ENCODE measurements at regions not wholly inside any gene's neighbourhood (a gene's known extent, or its start where the extent isn't known, plus 50 kb on each side); places are given as distances from the start of the nearest gene placed in this dataset.

- Histone ChIP-seq H4K91ac (ENCODE audit: insufficient read length, low read depth, low read length) (no peak overlapping the region), H3K27ac (ENCODE audit: insufficient read length, low read depth, low read length) (no peak overlapping the region), H2BK12ac (ENCODE audit: insufficient read length, low read depth, low read length) (no peak overlapping the region), H3K4ac (ENCODE audit: low read depth, low read length) (no peak overlapping the region), H3T11ph (ENCODE audit: low read length) (no peak overlapping the region), H3K9me3 (ENCODE audit: control insufficient read depth, low read depth, low read length) (no peaks in the 10 kb centered on the region), H3K14ac (ENCODE audit: insufficient read depth, low read length) (no peak overlapping the region), H4K5ac (ENCODE audit: insufficient read length, low read depth, low read length) (no peak overlapping the region), H2BK120ac (ENCODE audit: low read depth, low read length, poor library complexity, severe bottlenecking) (no peak overlapping the region), H3K27me3 (ENCODE audit: insufficient read depth, low read length) (no peaks in the 10 kb centered on the region), H2BK5ac (ENCODE audit: insufficient read length, low read length) (no peak overlapping the region), H3K9ac (ENCODE audit: extremely low read depth, insufficient read length, low read length) (no peak overlapping the region), H3K23ac (ENCODE audit: insufficient read length, low read depth, low read length) (no peak overlapping the region), H3K4me2 (ENCODE audit: insufficient read depth, insufficient read length, low read length) (no peak overlapping the region), H4K8ac (replicated peaks; ENCODE audit: insufficient read length, low read depth, low read length) (no peak overlapping the region), H3K79me2 (ENCODE audit: insufficient read depth, low read length) (no peaks in the 10 kb centered on the region), H4K20me1 (ENCODE audit: control insufficient read depth, insufficient read depth, insufficient read length) (no peaks in the 10 kb centered on the region), H2AK5ac (ENCODE audit: insufficient read length, low read length) (no peak overlapping the region), H3K56ac (ENCODE audit: insufficient read length, low read depth, low read length) (no peak overlapping the region), H3K18ac (ENCODE audit: insufficient read length, low read depth, low read length) (no peak overlapping the region), H2BK20ac (ENCODE audit: low read depth, low read length, poor library complexity, severe bottlenecking) (no peak overlapping the region), H2BK15ac (ENCODE audit: low read depth, low read length) (no peak overlapping the region), H3K4me1 (ENCODE audit: insufficient read depth, low read length) (0 out of 2 replicates have a peak, but pooled peaks cover 1% of the 10 kb centered on the region), H3K79me1 (ENCODE audit: insufficient read depth, low read depth, low read length, poor library complexity, severe bottlenecking) (no peaks in the 10 kb centered on the region), H2AFZ (ENCODE audit: low read length) (no peak overlapping the region), H3K23me2 (ENCODE audit: insufficient read length, low read depth, low read length, poor library complexity, severe bottlenecking) (no peaks in the 10 kb centered on the region)
- Mint-ChIP-seq H3K27ac (no peak overlapping the region), H3K4me1 (peaks cover 7 to 11% of the 10 kb centered on the region in 2 experiments), H3K36me3 (ENCODE audit: insufficient read depth in 1 of 3, low read depth in 3 of 3) (no peaks in the 10 kb centered on the region), H3K9me3 (no peaks in the 10 kb centered on the region), H3K27me3 (ENCODE audit: low read depth) (no peaks in the 10 kb centered on the region), H3K4me3 (no peak overlapping the region)
- DNase-seq, result no peak
- TF ChIP-seq CTCF (conservative IDR thresholded peaks at IDR 0.05), result no peak
These were observed 355.1 kb downstream of the TXNL1 start for GRCh38 chr18:56283316-56283715.
